ENCODE measurements at regions not wholly inside any gene's neighbourhood (a gene's known extent, or its start where the extent isn't known, plus 50 kb on each side); places are given as distances from the start of the nearest gene placed in this dataset.

DNA sequence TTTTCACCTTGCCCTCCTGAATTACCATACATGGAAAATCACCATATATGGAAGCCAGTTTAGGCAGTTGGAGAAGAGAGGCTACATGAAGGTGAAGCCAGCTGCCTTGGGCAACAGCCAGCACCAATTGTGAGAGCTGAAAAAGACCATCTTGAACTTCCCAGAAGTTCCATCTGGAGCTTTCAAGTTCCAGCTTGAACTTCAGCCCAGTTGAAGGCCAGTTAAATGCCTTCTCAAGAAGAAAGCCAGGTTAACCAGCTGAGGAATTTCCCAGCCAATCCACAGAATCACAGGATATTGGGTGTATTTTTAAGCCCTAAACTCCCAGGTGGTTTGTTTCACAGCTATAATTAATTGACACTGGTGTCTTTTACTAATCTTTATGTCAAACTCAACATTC lies 713.6 kb upstream of the MIR17HG start:
- Histone ChIP-seq H3K4me1 (ENCODE audit: control insufficient read depth in 4 of 4, insufficient read depth in 4 of 4, low read length in 3 of 4) (no peaks in the 10 kb centered on the region), H3K36me3 (ENCODE audit: control insufficient read depth in 4 of 4, insufficient read depth in 3 of 4, low read depth in 1 of 4, low read length in 3 of 4) (no peaks in the 10 kb centered on the region), H3K9ac (ENCODE audit: low read depth in 1 of 2, low read length in 2 of 2) (no peak overlapping the region), H3K27ac (ENCODE audit: low read depth in 1 of 2, low read length in 2 of 2) (no peak overlapping the region), H3K9me3 (ENCODE audit: control insufficient read depth in 4 of 4, low read length in 3 of 4) (no peaks in the 10 kb centered on the region), H3K27me3 (ENCODE audit: control insufficient read depth in 4 of 4, insufficient read depth in 4 of 4, low read length in 3 of 4) (no peaks in the 10 kb centered on the region), H3K4me3 (ENCODE audit: low read depth in 1 of 3, low read length in 3 of 3) (no peak overlapping the region)
- DNase-seq (ENCODE audit: low spot score): no peak
- TF ChIP-seq JUND (IDR thresholded peaks at IDR 0.05) (no peak), EGR1 (IDR thresholded peaks at IDR 0.05; ENCODE audit: low read depth in 2 of 2) (no peak)
- TF ChIP-seq, protein P1, sequence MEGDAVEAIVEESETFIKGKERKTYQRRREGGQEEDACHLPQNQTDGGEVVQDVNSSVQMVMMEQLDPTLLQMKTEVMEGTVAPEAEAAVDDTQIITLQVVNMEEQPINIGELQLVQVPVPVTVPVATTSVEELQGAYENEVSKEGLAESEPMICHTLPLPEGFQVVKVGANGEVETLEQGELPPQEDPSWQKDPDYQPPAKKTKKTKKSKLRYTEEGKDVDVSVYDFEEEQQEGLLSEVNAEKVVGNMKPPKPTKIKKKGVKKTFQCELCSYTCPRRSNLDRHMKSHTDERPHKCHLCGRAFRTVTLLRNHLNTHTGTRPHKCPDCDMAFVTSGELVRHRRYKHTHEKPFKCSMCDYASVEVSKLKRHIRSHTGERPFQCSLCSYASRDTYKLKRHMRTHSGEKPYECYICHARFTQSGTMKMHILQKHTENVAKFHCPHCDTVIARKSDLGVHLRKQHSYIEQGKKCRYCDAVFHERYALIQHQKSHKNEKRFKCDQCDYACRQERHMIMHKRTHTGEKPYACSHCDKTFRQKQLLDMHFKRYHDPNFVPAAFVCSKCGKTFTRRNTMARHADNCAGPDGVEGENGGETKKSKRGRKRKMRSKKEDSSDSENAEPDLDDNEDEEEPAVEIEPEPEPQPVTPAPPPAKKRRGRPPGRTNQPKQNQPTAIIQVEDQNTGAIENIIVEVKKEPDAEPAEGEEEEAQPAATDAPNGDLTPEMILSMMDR (IDR thresholded peaks at IDR 0.05; ENCODE audit: low read depth, low read length, missing input control): no peak

DNA sequence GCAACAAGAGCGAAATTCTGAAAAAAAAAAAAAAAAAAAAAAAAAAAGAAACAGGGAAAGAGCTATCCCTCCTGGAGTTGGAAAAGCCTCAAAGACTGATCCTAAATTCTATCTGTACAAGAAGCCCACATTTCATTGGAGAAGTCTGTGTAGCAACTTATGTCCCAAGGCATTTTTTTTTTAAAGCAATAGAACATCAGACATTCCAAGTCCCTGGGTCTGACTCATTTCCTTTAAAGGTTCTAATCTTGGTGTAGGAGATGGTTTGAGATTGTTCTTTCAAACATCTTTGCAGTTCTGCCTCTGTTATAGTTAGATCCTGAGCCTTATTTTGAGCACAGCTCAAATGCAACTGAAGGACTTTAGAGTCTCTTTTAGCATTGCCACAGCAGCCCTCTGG lies 706.5 kb upstream of the MIR17HG start:
- TF ChIP-seq HNF4G (IDR thresholded peaks at IDR 0.05) (no peak), FOXA2 (IDR thresholded peaks at IDR 0.05) (no peak), HNF4A (conservative IDR thresholded peaks at IDR 0.05) (no peak), RXRA (IDR thresholded peaks at IDR 0.05) (no peak), GABPA (IDR thresholded peaks at IDR 0.05 in 1 of 2, conservative IDR thresholded peaks at IDR 0.05 in 1 of 2) (no peak), JUND (IDR thresholded peaks at IDR 0.05) (no peak), EGR1 (IDR thresholded peaks at IDR 0.05; ENCODE audit: low read depth in 2 of 2) (no peak), RAD21 (IDR thresholded peaks at IDR 0.05) (no peak), FOXA1 (IDR thresholded peaks at IDR 0.05) (no peak), YY1 (IDR thresholded peaks at IDR 0.05) (no peak), NR2F2 (IDR thresholded peaks at IDR 0.05) (no peak), SP1 (IDR thresholded peaks at IDR 0.05) (no peak), TAF1 (conservative IDR thresholded peaks at IDR 0.05) (no peak)
- TF ChIP-seq, protein P2, sequence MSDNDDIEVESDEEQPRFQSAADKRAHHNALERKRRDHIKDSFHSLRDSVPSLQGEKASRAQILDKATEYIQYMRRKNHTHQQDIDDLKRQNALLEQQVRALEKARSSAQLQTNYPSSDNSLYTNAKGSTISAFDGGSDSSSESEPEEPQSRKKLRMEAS (IDR thresholded peaks at IDR 0.05): no peak
- TF ChIP-seq, protein P3, sequence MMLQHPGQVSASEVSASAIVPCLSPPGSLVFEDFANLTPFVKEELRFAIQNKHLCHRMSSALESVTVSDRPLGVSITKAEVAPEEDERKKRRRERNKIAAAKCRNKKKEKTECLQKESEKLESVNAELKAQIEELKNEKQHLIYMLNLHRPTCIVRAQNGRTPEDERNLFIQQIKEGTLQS (IDR thresholded peaks at IDR 0.05): no peak
- TF ChIP-seq, protein P1 (IDR thresholded peaks at IDR 0.05; ENCODE audit: low read depth, low read length, missing input control): no peak
- TF ChIP-seq, protein P4, sequence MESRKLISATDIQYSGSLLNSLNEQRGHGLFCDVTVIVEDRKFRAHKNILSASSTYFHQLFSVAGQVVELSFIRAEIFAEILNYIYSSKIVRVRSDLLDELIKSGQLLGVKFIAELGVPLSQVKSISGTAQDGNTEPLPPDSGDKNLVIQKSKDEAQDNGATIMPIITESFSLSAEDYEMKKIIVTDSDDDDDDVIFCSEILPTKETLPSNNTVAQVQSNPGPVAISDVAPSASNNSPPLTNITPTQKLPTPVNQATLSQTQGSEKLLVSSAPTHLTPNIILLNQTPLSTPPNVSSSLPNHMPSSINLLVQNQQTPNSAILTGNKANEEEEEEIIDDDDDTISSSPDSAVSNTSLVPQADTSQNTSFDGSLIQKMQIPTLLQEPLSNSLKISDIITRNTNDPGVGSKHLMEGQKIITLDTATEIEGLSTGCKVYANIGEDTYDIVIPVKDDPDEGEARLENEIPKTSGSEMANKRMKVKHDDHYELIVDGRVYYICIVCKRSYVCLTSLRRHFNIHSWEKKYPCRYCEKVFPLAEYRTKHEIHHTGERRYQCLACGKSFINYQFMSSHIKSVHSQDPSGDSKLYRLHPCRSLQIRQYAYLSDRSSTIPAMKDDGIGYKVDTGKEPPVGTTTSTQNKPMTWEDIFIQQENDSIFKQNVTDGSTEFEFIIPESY (IDR thresholded peaks at IDR 0.05): no peak
- TF ChIP-seq, protein P5, sequence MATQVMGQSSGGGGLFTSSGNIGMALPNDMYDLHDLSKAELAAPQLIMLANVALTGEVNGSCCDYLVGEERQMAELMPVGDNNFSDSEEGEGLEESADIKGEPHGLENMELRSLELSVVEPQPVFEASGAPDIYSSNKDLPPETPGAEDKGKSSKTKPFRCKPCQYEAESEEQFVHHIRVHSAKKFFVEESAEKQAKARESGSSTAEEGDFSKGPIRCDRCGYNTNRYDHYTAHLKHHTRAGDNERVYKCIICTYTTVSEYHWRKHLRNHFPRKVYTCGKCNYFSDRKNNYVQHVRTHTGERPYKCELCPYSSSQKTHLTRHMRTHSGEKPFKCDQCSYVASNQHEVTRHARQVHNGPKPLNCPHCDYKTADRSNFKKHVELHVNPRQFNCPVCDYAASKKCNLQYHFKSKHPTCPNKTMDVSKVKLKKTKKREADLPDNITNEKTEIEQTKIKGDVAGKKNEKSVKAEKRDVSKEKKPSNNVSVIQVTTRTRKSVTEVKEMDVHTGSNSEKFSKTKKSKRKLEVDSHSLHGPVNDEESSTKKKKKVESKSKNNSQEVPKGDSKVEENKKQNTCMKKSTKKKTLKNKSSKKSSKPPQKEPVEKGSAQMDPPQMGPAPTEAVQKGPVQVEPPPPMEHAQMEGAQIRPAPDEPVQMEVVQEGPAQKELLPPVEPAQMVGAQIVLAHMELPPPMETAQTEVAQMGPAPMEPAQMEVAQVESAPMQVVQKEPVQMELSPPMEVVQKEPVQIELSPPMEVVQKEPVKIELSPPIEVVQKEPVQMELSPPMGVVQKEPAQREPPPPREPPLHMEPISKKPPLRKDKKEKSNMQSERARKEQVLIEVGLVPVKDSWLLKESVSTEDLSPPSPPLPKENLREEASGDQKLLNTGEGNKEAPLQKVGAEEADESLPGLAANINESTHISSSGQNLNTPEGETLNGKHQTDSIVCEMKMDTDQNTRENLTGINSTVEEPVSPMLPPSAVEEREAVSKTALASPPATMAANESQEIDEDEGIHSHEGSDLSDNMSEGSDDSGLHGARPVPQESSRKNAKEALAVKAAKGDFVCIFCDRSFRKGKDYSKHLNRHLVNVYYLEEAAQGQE (IDR thresholded peaks at IDR 0.05): no peak
- no peak for DNase-seq (ENCODE audit: low spot score)
- 79% methylated on average over 1 of the region's 1 CpG for WGBS
- H3K27me3 ChIP-seq (ENCODE audit: control insufficient read depth in 4 of 4, insufficient read depth in 4 of 4, low read length in 3 of 4): no peaks in the 10 kb centered on the region
- H3K36me3 ChIP-seq (ENCODE audit: control insufficient read depth in 4 of 4, insufficient read depth in 3 of 4, low read depth in 1 of 4, low read length in 3 of 4): no peaks in the 10 kb centered on the region
- no peaks in the 10 kb centered on the region for H3K4me1 ChIP-seq (ENCODE audit: control insufficient read depth in 4 of 4, insufficient read depth in 4 of 4, low read length in 3 of 4)
- no peak overlapping the region for H3K4me3 ChIP-seq (ENCODE audit: low read depth in 1 of 3, low read length in 3 of 3)
- H3K9ac ChIP-seq (ENCODE audit: low read depth in 1 of 2, low read length in 2 of 2): no peak overlapping the region
- no peaks in the 10 kb centered on the region for H3K9me3 ChIP-seq (ENCODE audit: control insufficient read depth in 4 of 4, low read length in 3 of 4)
- H3K27ac ChIP-seq (ENCODE audit: low read depth in 1 of 2, low read length in 2 of 2): no peak overlapping the region

Data from liver (tissue), 8 donors.